Sigmoid colon (tissue), 4 donors: ENCODE measurements at regions not wholly inside any gene's neighbourhood (a gene's known extent, or its start where the extent isn't known, plus 50 kb on each side); places are given as distances from the start of the nearest gene placed in this dataset.

Experiments
- EP300 ChIP-seq, 4 donors: sonication (generic); formaldehyde crosslinking; IDR thresholded peaks; one replicate each; pipeline ENCODE4 v1.6.1; 2017; ENCODE audit warnings: antibody characterized with exemption in 4 of 4
- POLR2A ChIP-seq, 2 donors: fragments of 450-650 bp; IDR thresholded peaks; one replicate each; pipeline ENCODE4 v1.6.1; 2016; ENCODE audit warnings: antibody characterized with exemption in 2 of 2, mild to moderate bottlenecking in 2 of 2, moderate library complexity in 2 of 2
- TF ChIP-seq, protein P1 (sequence below), 4 experiments: fragments of 450-650 bp in 3 of 4; fragments of 200-600 bp in 1 of 4; IDR thresholded peaks; one replicate each; pipeline ENCODE4 v1.5.1; 2016 to 2019; ENCODE audit warnings: antibody characterized with exemption in 4 of 4, mild to moderate bottlenecking in 3 of 4, moderate library complexity in 2 of 4

GRCh38 chr5:111587728-111588127 is 75.4 kb upstream of the STARD4 start:
- TF ChIP-seq, protein P1, sequence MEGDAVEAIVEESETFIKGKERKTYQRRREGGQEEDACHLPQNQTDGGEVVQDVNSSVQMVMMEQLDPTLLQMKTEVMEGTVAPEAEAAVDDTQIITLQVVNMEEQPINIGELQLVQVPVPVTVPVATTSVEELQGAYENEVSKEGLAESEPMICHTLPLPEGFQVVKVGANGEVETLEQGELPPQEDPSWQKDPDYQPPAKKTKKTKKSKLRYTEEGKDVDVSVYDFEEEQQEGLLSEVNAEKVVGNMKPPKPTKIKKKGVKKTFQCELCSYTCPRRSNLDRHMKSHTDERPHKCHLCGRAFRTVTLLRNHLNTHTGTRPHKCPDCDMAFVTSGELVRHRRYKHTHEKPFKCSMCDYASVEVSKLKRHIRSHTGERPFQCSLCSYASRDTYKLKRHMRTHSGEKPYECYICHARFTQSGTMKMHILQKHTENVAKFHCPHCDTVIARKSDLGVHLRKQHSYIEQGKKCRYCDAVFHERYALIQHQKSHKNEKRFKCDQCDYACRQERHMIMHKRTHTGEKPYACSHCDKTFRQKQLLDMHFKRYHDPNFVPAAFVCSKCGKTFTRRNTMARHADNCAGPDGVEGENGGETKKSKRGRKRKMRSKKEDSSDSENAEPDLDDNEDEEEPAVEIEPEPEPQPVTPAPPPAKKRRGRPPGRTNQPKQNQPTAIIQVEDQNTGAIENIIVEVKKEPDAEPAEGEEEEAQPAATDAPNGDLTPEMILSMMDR (IDR thresholded peaks at IDR 0.05): no peak
- TF ChIP-seq POLR2A (IDR thresholded peaks at IDR 0.05): no peak
- no peak for TF ChIP-seq EP300 (IDR thresholded peaks at IDR 0.05)
